ENCODE measurements at regions not wholly inside any gene's neighbourhood (a gene's known extent, or its start where the extent isn't known, plus 50 kb on each side); places are given as distances from the start of the nearest gene placed in this dataset.

GRCh38 chr1:73637264-73637663 lies 560.7 kb downstream of the LRRIQ3 start:
- no peak for DNase-seq

GRCh38 chr1:73635021-73635420 lies 563.0 kb downstream of the LRRIQ3 start:
- DNase-seq, result no peak

- no peak for DNase-seq
These were observed 570.3 kb downstream of the LRRIQ3 start for GRCh38 chr1:73627723-73628122.

GRCh38 chr1:73626326-73626725 lies 571.6 kb downstream of the LRRIQ3 start:
- DNase-seq, result no peak

- DNase-seq, result no peak
These were observed 574.0 kb downstream of the LRRIQ3 start for GRCh38 chr1:73623946-73624345.

- no peak for DNase-seq
These were observed 580.8 kb downstream of the LRRIQ3 start for GRCh38 chr1:73617145-73617544.

- no peak for DNase-seq
These were observed 586.3 kb downstream of the LRRIQ3 start for GRCh38 chr1:73611681-73612080.

- peak; percentile 8 for DNase-seq
These were observed 593.2 kb downstream of the LRRIQ3 start for GRCh38 chr1:73604739-73605138.

GRCh38 chr1:73604211-73604610 lies 593.8 kb downstream of the LRRIQ3 start:
- DNase-seq, result no peak

GRCh38 chr1:73593804-73594203 lies 604.2 kb downstream of the LRRIQ3 start:
- DNase-seq, result peak; percentile 23

- peak; percentile 33 for DNase-seq
These were observed 604.6 kb downstream of the LRRIQ3 start for GRCh38 chr1:73593364-73593763.

- DNase-seq, result no peak
These were observed 610.9 kb downstream of the LRRIQ3 start for GRCh38 chr1:73587080-73587479.

GRCh38 chr1:73577206-73577605 lies 620.8 kb downstream of the LRRIQ3 start:
- no peak for DNase-seq

- peak; percentile 61 for DNase-seq
These were observed 621.9 kb downstream of the LRRIQ3 start for GRCh38 chr1:73576083-73576482.

- no peak for DNase-seq
These were observed 633.7 kb downstream of the LRRIQ3 start for GRCh38 chr1:73564294-73564693.

- DNase-seq, result no peak
These were observed 641.7 kb downstream of the LRRIQ3 start for GRCh38 chr1:73556270-73556669.

GRCh38 chr1:73537400-73537799 lies 660.6 kb downstream of the LRRIQ3 start:
- peak; percentile 2 for DNase-seq

GRCh38 chr1:73517603-73518191 lies 680.3 kb downstream of the LRRIQ3 start:
- DNase-seq, result peak; percentile 7

- no peak for DNase-seq
These were observed 681.5 kb downstream of the LRRIQ3 start for GRCh38 chr1:73516451-73516850.

GRCh38 chr1:73511038-73511437 lies 686.9 kb downstream of the LRRIQ3 start:
- no peak for DNase-seq

- DNase-seq, result peak; percentile 42
These were observed 697.8 kb downstream of the LRRIQ3 start for GRCh38 chr1:73500154-73500553.

- DNase-seq, result no peak
These were observed 698.3 kb downstream of the LRRIQ3 start for GRCh38 chr1:73499671-73500070.

- DNase-seq, result no peak
These were observed 706.4 kb downstream of the LRRIQ3 start for GRCh38 chr1:73491621-73492020.

- peak; percentile 10 for DNase-seq
These were observed 722.6 kb downstream of the LRRIQ3 start for GRCh38 chr1:73475316-73475870.

GRCh38 chr1:73472810-73473209 lies 725.2 kb downstream of the LRRIQ3 start:
- DNase-seq, result no peak

Measured in NCI-H69 (cell line).